H1 (cell line): ENCODE measurements at regions not wholly inside any gene's neighbourhood (a gene's known extent, or its start where the extent isn't known, plus 50 kb on each side); places are given as distances from the start of the nearest gene placed in this dataset.

Experiments used
- CTCF ChIA-PET: fragments of 300-600 bp; sonication (Branson Sonifier 250); formaldehyde crosslinking; loops from one replicate; lab custom pipeline; 2021; ENCODE audit not compliant: partially characterized antibody; lab: Charles Lee
- POLR2A ChIA-PET: fragments of 300-600 bp; sonication (Branson Sonifier 250); formaldehyde crosslinking; loops from one replicate; lab custom pipeline; 2021; ENCODE audit warnings: inconsistent platforms; ENCODE audit not compliant: partially characterized antibody; lab: Charles Lee
- DNase-seq, 2 experiments: peaks; one replicate each; pipeline versions ENCODE4 v3.0.0 to v3.0.0-alpha.2; 2010 to 2022; ENCODE audit warnings: low spot score in 2 of 2, low read depth in 1 of 2, mixed read lengths in 1 of 2
- FAIRE-seq: peaks from 2 replicates; lab custom pipeline; 2011; peaks lifted over from hg19 to GRCh38; lab: Jason Lieb, UNC
- H2AFZ ChIP-seq: 2 replicates; pipeline ENCODE4 v1.8.1; 2012; ENCODE audit warnings: low read length, inconsistent platforms
- H2AK5ac ChIP-seq: 2 replicates; pipeline ENCODE4 v1.6.1; 2013; ENCODE audit warnings: low read depth, low read length
- H2BK120ac ChIP-seq: replicated peaks from 2 replicates; pipeline ENCODE3; 2013; ENCODE audit warnings: low read depth, low read length, inconsistent platforms
- H2BK12ac ChIP-seq: 2 replicates; pipeline ENCODE4 v1.6.1; 2013; ENCODE audit warnings: low read depth, low read length
- H2BK15ac ChIP-seq: 2 replicates; pipeline ENCODE4 v1.6.1; 2013; ENCODE audit warnings: low read length
- H2BK20ac ChIP-seq: 2 replicates; pipeline ENCODE4 v1.6.1; 2013; ENCODE audit warnings: low read length
- H2BK5ac ChIP-seq: 2 replicates; pipeline ENCODE4 v1.6.1; 2013; ENCODE audit warnings: low read depth, low read length
- H3K14ac ChIP-seq: 2 replicates; pipeline ENCODE4 v1.6.1; 2013; ENCODE audit warnings: inconsistent platforms; ENCODE audit not compliant: insufficient read length
- H3K18ac ChIP-seq: 2 replicates; pipeline ENCODE4 v1.6.1; 2013; ENCODE audit warnings: low read length; ENCODE audit errors: extremely low read depth
- H3K23ac ChIP-seq: 2 replicates; pipeline ENCODE4 v1.6.1; 2013; ENCODE audit warnings: inconsistent platforms; ENCODE audit not compliant: insufficient read length
- H3K23me2 ChIP-seq: 2 replicates; pipeline ENCODE4 v1.6.1; 2013; ENCODE audit warnings: low read depth, low read length
- H3K27ac ChIP-seq: 2 replicates; pipeline ENCODE4 v1.6.1; 2011; ENCODE audit warnings: low read depth, low read length, inconsistent platforms
- H3K27me3 ChIP-seq, 4 experiments: replicated peaks in 1 of 4; 1 replicate in 1 of 4; 2 replicates in 3 of 4; pipeline versions ENCODE4 v1.6.1 to v1.8.1; 2011 to 2013; ENCODE audit warnings: low read length in 3 of 4, mild to moderate bottlenecking in 3 of 4, inconsistent platforms in 2 of 4, mixed read lengths in 2 of 4, moderate library complexity in 1 of 4; ENCODE audit not compliant: control insufficient read depth in 3 of 4, insufficient read depth in 3 of 4; ENCODE audit errors: extremely low read depth in 1 of 4
- H3K36me3 ChIP-seq, 4 experiments: 2 replicates each; pipeline versions ENCODE4 v1.6.1 to v1.8.1; 2011 to 2013; ENCODE audit warnings: mild to moderate bottlenecking in 4 of 4, low read length in 3 of 4, moderate library complexity in 2 of 4, control low read depth in 1 of 4, inconsistent platforms in 1 of 4; ENCODE audit not compliant: insufficient read depth in 4 of 4, control insufficient read depth in 2 of 4
- H3K4ac ChIP-seq: replicated peaks from 2 replicates; pipeline ENCODE3; 2013; ENCODE audit warnings: low read length, low read depth, mixed read lengths, inconsistent platforms; ENCODE audit not compliant: insufficient read length
- H3K4me1 ChIP-seq, 4 experiments: replicated peaks in 1 of 4; 1 replicate in 1 of 4; 2 replicates in 3 of 4; pipeline versions ENCODE4 v1.6.1 to v1.8.1; 2011 to 2013; ENCODE audit warnings: low read length in 3 of 4, inconsistent platforms in 2 of 4, mixed read lengths in 1 of 4; ENCODE audit not compliant: insufficient read depth in 4 of 4, control insufficient read depth in 3 of 4
- H3K4me2 ChIP-seq, 2 experiments: 2 replicates each; pipeline versions ENCODE4 v1.6.1 to v1.8.1; 2011 to 2013; ENCODE audit warnings: low read depth in 2 of 2, low read length in 2 of 2, control low read depth in 1 of 2, inconsistent platforms in 1 of 2, mild to moderate bottlenecking in 1 of 2; ENCODE audit not compliant: insufficient read depth in 1 of 2
- H3K4me3 ChIP-seq, 4 experiments: fragments of 200-600, 300-600 bp in 1 of 4; sonication (generic), shearing (Covaris generic), sonication (Bioruptor Twin) in 1 of 4; 2 replicates each; pipeline versions ENCODE4 v1.5.1 to v1.8.1; 2011 to 2016; ENCODE audit warnings: low read length in 4 of 4, low read depth in 3 of 4, control low read depth in 2 of 4, inconsistent platforms in 2 of 4, mild to moderate bottlenecking in 2 of 4, mixed read lengths in 1 of 4, moderate library complexity in 1 of 4; ENCODE audit not compliant: insufficient read depth in 2 of 4; ENCODE audit errors: extremely low read depth in 1 of 4
- H3K56ac ChIP-seq: replicated peaks from 2 replicates; pipeline ENCODE3; 2013; ENCODE audit warnings: low read depth, mild to moderate bottlenecking, mixed read lengths, low read length, inconsistent platforms; ENCODE audit not compliant: insufficient read length
- H3K79me1 ChIP-seq: 2 replicates; pipeline ENCODE4 v1.6.1; 2013; ENCODE audit warnings: low read depth, low read length, control low read depth
- H3K79me2 ChIP-seq, 2 experiments: 2 replicates each; pipeline versions ENCODE4 v1.6.1 to v1.8.1; 2012 to 2013; ENCODE audit warnings: low read length in 2 of 2, mild to moderate bottlenecking in 2 of 2, inconsistent platforms in 1 of 2; ENCODE audit not compliant: insufficient read depth in 2 of 2, control insufficient read depth in 1 of 2
- H3K9ac ChIP-seq, 4 experiments: replicated peaks in 1 of 4; 1 replicate in 1 of 4; 2 replicates in 3 of 4; pipeline versions ENCODE4 v1.6.1 to v1.8.1; 2011 to 2013; ENCODE audit warnings: low read depth in 3 of 4, low read length in 3 of 4, control low read depth in 2 of 4, mild to moderate bottlenecking in 2 of 4, moderate library complexity in 2 of 4, inconsistent platforms in 1 of 4; ENCODE audit errors: extremely low read depth in 1 of 4
- H3K9me3 ChIP-seq, 2 experiments: 2 replicates each; pipeline versions ENCODE4 v1.6.1 to v1.8.1; 2012 to 2013; ENCODE audit warnings: mild to moderate bottlenecking in 2 of 2, moderate library complexity in 2 of 2, control low read depth in 1 of 2, inconsistent platforms in 1 of 2, low read depth in 1 of 2, low read length in 1 of 2, mixed read lengths in 1 of 2; ENCODE audit not compliant: insufficient read depth in 2 of 2
- H4K20me1 ChIP-seq, 2 experiments: replicated peaks in 1 of 2; 2 replicates each; pipeline versions ENCODE3 to v1.8.1; 2011 to 2013; ENCODE audit warnings: inconsistent platforms in 2 of 2, low read length in 2 of 2, mild to moderate bottlenecking in 1 of 2; ENCODE audit not compliant: insufficient read depth in 2 of 2, control insufficient read depth in 1 of 2
- H4K5ac ChIP-seq: 2 replicates; pipeline ENCODE4 v1.6.1; 2013; ENCODE audit warnings: low read length, low read depth, mixed read lengths, inconsistent platforms; ENCODE audit not compliant: insufficient read length
- H4K8ac ChIP-seq: 2 replicates; pipeline ENCODE4 v1.8.0; 2013; ENCODE audit warnings: mild to moderate bottlenecking, moderate library complexity, low read length, inconsistent platforms; ENCODE audit not compliant: insufficient read depth; ENCODE audit errors: extremely low read depth
- H4K91ac ChIP-seq: replicated peaks from 2 replicates; pipeline ENCODE3; 2013; ENCODE audit warnings: low read length, mixed read lengths, inconsistent platforms; ENCODE audit not compliant: insufficient read length
- EZH2 ChIP-seq: fragments of 200-600 bp; sonication (generic); IDR thresholded peaks from 2 replicates; pipeline ENCODE4 v1.7.1; 2012; ENCODE audit warnings: low read depth, mild to moderate bottlenecking, moderate library complexity, low read length, inconsistent platforms; ENCODE audit not compliant: severe bottlenecking
- HDAC2 ChIP-seq, 2 experiments: fragments of 300-600 bp in 1 of 2; sonication (generic) in 1 of 2; IDR thresholded peaks; 2 replicates each; pipeline ENCODE4 v1.6.1; 2011 to 2012; ENCODE audit warnings: low read depth in 2 of 2, low read length in 2 of 2, mild to moderate bottlenecking in 2 of 2, moderate library complexity in 2 of 2, borderline replicate concordance in 1 of 2, inconsistent platforms in 1 of 2
- JUN ChIP-seq: IDR thresholded peaks from 2 replicates; pipeline ENCODE4 v1.6.1; 2011; ENCODE audit warnings: low read depth, mild to moderate bottlenecking, improper control_type of control experiment, low read length
- POLR2A ChIP-seq, 2 experiments: IDR thresholded peaks; 1 replicate in 1 of 2; 2 replicates in 1 of 2; pipeline ENCODE4 v1.6.1; 2011; ENCODE audit warnings: low read depth in 2 of 2, low read length in 2 of 2, mild to moderate bottlenecking in 2 of 2; ENCODE audit errors: control extremely low read depth in 1 of 2
- WGBS, 2 experiments: shearing (Covaris generic) in 1 of 2; methylation state at CpG; one replicate each; pipeline versions ENCODE4 v1.1.6 to v1.1.7; 2013 to 2015; ENCODE audit warnings: low lambda C conversion rate in 2 of 2, mixed read lengths in 2 of 2, inconsistent platforms in 1 of 2, low coverage in 1 of 2, missing lambda C conversion rate in 1 of 2; ENCODE audit not compliant: insufficient replicate concordance in 2 of 2, insufficient coverage in 1 of 2, insufficient read length in 1 of 2; ENCODE audit errors: extremely low coverage in 1 of 2, missing lambda C conversion rate in 1 of 2; 5-methylcytosine and 5-hydroxymethylcytosine counted together

DNA sequence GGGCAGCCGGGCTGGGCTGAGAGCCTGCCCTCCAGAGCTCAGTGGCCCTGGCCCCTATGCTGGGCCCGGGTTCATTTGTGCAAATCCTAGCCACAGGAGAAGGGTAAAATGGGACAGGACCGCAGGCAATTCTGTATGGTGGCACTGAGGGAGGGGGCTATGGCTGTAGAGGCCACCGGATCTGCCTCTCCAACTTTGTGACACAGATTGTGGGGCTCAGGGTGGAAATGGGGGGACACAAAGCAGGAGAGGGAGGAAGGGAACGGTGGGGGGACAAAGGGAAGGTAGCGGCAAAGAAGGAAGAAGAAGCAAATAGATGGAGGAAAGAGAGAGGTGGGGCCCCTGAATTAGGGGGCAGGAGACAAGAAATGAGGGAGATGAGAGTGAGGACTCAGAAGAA, 201.1 kb downstream of the SMAD2 start:
- no peaks in the 10 kb centered on the region for H4K20me1 ChIP-seq
- H4K8ac ChIP-seq: no peak overlapping the region
- no peak overlapping the region for H2BK15ac ChIP-seq
- no peak overlapping the region for H2AFZ ChIP-seq
- H2BK5ac ChIP-seq: no peak overlapping the region
- H3K27ac ChIP-seq: no peak overlapping the region
- H3K36me3 ChIP-seq: no peaks in the 10 kb centered on the region
- no peak overlapping the region for H3K14ac ChIP-seq
- no peak overlapping the region for H3K56ac ChIP-seq
- POLR2A ChIA-PET: no interaction called here
- 83% methylated on average over 6 of the region's 6 CpGs; no CpG with 5 or more reads in 1 of the 2 experiments for WGBS, 2 experiments
- H3K18ac ChIP-seq: no peak overlapping the region
- H3K9ac ChIP-seq: no peak overlapping the region
- H3K79me1 ChIP-seq: no peaks in the 10 kb centered on the region
- no peaks in the 10 kb centered on the region for H3K79me2 ChIP-seq
- no peak overlapping the region for H4K5ac ChIP-seq
- no peak for TF ChIP-seq JUN
- no peak for TF ChIP-seq EZH2
- no peak for TF ChIP-seq POLR2A (IDR thresholded peaks at IDR 0.05; ENCODE audit: control extremely low read depth in 1 of 2, low read depth in 2 of 2, low read length in 2 of 2)
- no peak for TF ChIP-seq HDAC2 (IDR thresholded peaks at IDR 0.05; ENCODE audit: borderline replicate concordance in 1 of 2, low read depth in 2 of 2, low read length in 2 of 2)
- TF ChIP-seq, all 59 proteins: peak for 0
- H2AK5ac ChIP-seq: no peak overlapping the region
- H3K4me1 ChIP-seq: peaks cover 0 to 2% (median 0%) of the 10 kb centered on the region in 4 experiments; a peak in 1 of 7 replicates
- H3K9me3 ChIP-seq: no peaks in the 10 kb centered on the region
- DNase-seq (no peak), FAIRE-seq (no peak)
- no peak overlapping the region for H2BK120ac ChIP-seq
- H3K23me2 ChIP-seq: no peaks in the 10 kb centered on the region
- H3K4me2 ChIP-seq: no peak overlapping the region
- H2BK12ac ChIP-seq: no peak overlapping the region
- H3K23ac ChIP-seq: no peak overlapping the region
- H3K4ac ChIP-seq: no peak overlapping the region
- CTCF ChIA-PET: interaction anchor here (0.9 to 4.0 kb wide), 2 partner anchors 19 kb away, joined by 3 to 17 read pairs; no protein-coding TSS in a partner anchor
- H4K91ac ChIP-seq: no peak overlapping the region
- no peak overlapping the region for H2BK20ac ChIP-seq
- H3K4me3 ChIP-seq: no peak overlapping the region
- no peaks in the 10 kb centered on the region; a peak in 1 of 7 replicates for H3K27me3 ChIP-seq
